ENCODE measurements at regions not wholly inside any gene's neighbourhood (a gene's known extent, or its start where the extent isn't known, plus 50 kb on each side); places are given as distances from the start of the nearest gene placed in this dataset.

- DNase-seq (ENCODE audit: extremely low read depth, low read depth), result no peak
- TF ChIP-seq, protein P1, sequence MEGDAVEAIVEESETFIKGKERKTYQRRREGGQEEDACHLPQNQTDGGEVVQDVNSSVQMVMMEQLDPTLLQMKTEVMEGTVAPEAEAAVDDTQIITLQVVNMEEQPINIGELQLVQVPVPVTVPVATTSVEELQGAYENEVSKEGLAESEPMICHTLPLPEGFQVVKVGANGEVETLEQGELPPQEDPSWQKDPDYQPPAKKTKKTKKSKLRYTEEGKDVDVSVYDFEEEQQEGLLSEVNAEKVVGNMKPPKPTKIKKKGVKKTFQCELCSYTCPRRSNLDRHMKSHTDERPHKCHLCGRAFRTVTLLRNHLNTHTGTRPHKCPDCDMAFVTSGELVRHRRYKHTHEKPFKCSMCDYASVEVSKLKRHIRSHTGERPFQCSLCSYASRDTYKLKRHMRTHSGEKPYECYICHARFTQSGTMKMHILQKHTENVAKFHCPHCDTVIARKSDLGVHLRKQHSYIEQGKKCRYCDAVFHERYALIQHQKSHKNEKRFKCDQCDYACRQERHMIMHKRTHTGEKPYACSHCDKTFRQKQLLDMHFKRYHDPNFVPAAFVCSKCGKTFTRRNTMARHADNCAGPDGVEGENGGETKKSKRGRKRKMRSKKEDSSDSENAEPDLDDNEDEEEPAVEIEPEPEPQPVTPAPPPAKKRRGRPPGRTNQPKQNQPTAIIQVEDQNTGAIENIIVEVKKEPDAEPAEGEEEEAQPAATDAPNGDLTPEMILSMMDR (IDR thresholded peaks at IDR 0.05; ENCODE audit: low read depth, low read length, missing control alignments), result no peak
- no peak overlapping the region for H3K4me3 ChIP-seq (replicated peaks; ENCODE audit: low read depth, low read length)
Measured at GRCh38 chr15:53297828-53298227, 461.6 kb downstream of the WDR72 start.

- no peak for DNase-seq (ENCODE audit: extremely low read depth, low read depth)
- TF ChIP-seq, protein P1 (IDR thresholded peaks at IDR 0.05; ENCODE audit: low read depth, low read length, missing control alignments), result no peak
- no peak overlapping the region for H3K4me3 ChIP-seq (replicated peaks; ENCODE audit: low read depth, low read length)
Measured at GRCh38 chr15:53296603-53297002, 462.9 kb downstream of the WDR72 start.

DNA sequence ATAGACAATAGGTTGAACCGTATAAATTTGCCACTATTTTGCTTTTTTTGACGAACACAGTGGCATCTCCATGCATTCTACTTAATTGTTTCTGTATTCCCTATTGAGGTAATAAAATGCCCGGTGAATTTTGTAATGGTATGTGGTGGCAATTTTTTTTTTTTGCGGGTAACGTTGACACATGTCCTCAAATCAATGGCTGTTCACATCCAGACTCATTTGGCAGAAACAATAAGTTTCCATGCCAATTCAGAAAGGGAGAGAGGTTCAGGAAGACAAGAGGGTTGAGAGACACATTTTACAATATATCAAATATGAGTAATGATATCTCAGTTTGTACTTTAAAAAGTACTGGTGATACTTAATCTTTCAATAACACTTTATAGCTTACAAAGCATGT is 463.9 kb downstream of the WDR72 start:
- DNase-seq (ENCODE audit: extremely low read depth, low read depth), result no peak
- TF ChIP-seq, protein P1 (IDR thresholded peaks at IDR 0.05; ENCODE audit: low read depth, low read length, missing control alignments), result no peak

DNA sequence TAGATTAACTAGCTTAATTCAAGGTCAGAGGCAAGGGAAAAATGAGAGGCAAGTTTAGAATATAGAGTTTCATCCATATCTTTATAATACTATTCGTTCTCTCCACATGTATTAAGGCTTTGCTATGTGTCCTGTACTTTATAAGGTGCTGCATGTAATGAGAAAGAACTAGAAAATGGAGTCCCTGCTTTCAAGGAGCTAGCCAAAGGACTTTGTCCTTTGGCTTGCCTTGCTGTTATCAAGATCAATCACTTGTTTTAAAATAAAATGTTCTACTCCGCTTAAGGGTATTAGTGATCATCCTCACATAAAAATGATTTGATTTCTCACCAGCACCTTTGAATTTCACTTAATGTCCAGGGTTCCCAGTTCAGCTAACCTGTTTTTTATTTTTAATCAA is 470.9 kb downstream of the WDR72 start:
- TF ChIP-seq, protein P1 (IDR thresholded peaks at IDR 0.05; ENCODE audit: low read depth, low read length, missing control alignments), result no peak
- DNase-seq (ENCODE audit: extremely low read depth, low read depth), result no peak
- no peak overlapping the region for H3K4me3 ChIP-seq (replicated peaks; ENCODE audit: low read depth, low read length)

More for the DNA sequence above, 463.9 kb downstream of the WDR72 start:
- H3K4me3 ChIP-seq (replicated peaks; ENCODE audit: low read depth, low read length), result no peak overlapping the region

GRCh38 chr15:53274630-53275029 is 484.5 kb upstream of the ONECUT1 start:
- H3K4me3 ChIP-seq (replicated peaks; ENCODE audit: low read depth, low read length), result no peak overlapping the region
- TF ChIP-seq, protein P1 (IDR thresholded peaks at IDR 0.05; ENCODE audit: low read depth, low read length, missing control alignments), result no peak
- DNase-seq (ENCODE audit: extremely low read depth, low read depth), result no peak

DNA sequence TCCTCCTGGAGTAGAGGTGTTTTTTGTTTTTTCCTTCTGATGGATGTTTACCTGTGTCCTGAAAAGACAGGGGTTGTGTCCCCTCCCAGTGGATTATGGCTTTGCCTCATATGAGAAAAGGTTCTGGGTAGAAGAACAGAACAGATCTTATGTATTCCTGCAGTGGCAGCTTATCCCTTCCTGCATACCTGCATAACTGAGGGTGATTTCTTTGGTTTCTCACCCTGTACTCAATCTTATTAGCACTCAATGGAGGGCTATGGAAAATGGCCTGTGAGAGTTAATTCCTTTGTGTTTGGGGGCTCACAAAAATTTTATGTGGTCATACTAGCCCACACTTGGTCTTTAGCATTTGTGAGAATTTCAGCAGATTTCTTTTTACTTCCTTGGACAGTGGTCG is 482.0 kb upstream of the ONECUT1 start:
- DNase-seq (ENCODE audit: extremely low read depth, low read depth), result no peak
- TF ChIP-seq, protein P1 (IDR thresholded peaks at IDR 0.05; ENCODE audit: low read depth, low read length, missing control alignments), result no peak
- H3K4me3 ChIP-seq (replicated peaks; ENCODE audit: low read depth, low read length), result no peak overlapping the region

GRCh38 chr15:53266176-53266575 is 476.0 kb upstream of the ONECUT1 start:
- TF ChIP-seq, protein P1 (IDR thresholded peaks at IDR 0.05; ENCODE audit: low read depth, low read length, missing control alignments), result no peak
- no peak for DNase-seq (ENCODE audit: extremely low read depth, low read depth)
- H3K4me3 ChIP-seq (replicated peaks; ENCODE audit: low read depth, low read length), result no peak overlapping the region

Data from HFF-Myc (cell line).